GM20000 (cell line): ENCODE measurements at regions not wholly inside any gene's neighbourhood (a gene's known extent, or its start where the extent isn't known, plus 50 kb on each side); places are given as distances from the start of the nearest gene placed in this dataset.

Experiments
- DNase-seq: peaks from one replicate; pipeline ENCODE4 v3.0.0; 2012; ENCODE audit warnings: low spot score
- TF ChIP-seq, protein P1 (sequence below): IDR thresholded peaks from 2 replicates; pipeline ENCODE4 v1.5.1; 2012; ENCODE audit warnings: mild to moderate bottlenecking, control low read depth; ENCODE audit errors: extremely low read depth, missing control alignments

DNA sequence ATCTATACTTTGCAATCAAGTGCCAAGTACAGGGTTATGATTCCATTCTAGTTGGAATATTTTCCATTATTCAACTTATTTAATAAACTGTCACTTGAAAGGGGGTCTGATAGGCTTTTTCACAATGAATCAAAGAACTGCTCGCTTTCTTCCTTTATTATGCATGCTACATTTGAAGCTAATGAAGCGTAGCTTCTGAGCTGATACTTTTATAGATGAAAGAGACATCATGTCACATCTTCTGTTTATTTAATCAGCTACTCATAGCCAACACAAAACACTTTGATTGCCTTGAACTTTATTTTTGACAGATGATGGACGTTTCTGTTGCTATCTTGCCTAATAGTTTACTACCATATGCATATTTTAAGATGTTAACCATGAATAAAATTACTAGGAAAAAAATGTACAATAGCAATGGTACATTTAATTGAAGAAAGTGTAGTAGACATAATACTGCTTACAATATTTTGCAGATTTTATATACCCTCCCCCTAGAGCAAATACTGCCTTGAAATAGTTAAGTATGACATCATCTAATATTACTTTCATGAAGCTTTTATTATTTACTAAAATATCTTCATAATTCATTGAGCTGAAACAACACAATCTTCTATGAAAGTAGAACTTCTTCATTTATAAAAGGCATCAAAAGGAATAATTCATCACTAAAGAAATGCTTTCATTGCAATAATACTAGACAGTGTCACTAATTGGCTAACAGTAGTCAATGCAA lies 529.3 kb upstream of the TYRP1 start:
- TF ChIP-seq, protein P1, sequence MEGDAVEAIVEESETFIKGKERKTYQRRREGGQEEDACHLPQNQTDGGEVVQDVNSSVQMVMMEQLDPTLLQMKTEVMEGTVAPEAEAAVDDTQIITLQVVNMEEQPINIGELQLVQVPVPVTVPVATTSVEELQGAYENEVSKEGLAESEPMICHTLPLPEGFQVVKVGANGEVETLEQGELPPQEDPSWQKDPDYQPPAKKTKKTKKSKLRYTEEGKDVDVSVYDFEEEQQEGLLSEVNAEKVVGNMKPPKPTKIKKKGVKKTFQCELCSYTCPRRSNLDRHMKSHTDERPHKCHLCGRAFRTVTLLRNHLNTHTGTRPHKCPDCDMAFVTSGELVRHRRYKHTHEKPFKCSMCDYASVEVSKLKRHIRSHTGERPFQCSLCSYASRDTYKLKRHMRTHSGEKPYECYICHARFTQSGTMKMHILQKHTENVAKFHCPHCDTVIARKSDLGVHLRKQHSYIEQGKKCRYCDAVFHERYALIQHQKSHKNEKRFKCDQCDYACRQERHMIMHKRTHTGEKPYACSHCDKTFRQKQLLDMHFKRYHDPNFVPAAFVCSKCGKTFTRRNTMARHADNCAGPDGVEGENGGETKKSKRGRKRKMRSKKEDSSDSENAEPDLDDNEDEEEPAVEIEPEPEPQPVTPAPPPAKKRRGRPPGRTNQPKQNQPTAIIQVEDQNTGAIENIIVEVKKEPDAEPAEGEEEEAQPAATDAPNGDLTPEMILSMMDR, result no peak
- no peak for DNase-seq

DNA sequence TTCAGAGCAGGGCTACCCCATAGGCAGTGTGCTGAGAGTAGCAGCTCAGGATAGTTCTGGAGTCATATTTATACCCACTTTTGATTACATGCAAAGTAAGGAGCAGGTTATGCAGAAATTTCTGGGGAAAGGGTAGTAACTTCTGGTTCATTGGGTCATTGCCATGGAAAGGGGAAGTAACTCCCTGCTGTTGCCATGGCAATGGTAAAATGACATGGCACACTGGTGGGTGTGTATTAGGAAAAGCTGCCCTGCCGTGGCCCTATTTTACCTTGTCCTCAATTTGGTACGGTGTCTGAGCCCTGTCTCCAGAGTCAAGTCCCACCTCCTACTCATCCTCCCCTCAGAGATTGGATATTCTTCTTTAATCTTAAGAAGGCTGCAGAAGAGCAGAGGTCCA lies 526.7 kb upstream of the TYRP1 start:
- no peak for DNase-seq
- TF ChIP-seq, protein P1, result no peak

DNA sequence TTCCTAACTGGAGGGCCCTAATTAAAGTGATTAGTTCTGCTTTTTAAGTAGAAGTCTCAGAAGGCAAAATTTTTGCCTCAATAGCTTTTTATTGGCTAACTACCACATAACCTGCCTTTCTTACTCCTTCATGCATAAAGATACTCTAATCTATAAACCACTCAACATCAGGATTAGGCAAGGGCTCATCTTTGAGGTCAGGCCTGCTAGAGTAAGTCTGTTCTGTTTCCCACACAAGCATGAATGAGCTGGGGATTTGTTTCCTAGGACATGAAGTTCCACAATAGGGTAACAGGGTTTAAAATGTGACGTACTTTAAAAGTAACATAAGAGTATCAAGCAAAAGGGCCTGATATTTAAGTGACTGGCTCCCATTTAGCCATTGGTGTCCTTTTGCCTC lies 522.7 kb upstream of the TYRP1 start:
- TF ChIP-seq, protein P1, result no peak
- DNase-seq, result no peak

DNA sequence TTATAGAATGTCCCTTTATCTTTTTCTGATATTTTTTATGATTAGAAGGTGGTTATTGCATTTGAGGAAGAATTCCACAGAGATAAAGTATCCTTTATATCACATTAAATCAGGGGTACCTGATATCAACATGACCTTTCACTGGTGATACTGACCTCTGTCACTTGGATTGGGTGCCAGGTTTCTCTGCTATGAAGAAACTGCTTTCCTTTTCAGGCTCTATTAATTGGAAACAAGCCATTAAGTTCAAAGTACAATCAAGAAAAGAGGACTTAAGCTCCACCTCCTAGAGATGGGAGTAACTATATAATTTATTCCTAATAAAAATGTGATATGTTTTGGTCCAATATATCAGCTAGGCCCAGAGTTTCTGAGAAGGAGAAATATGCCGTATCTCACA lies 514.6 kb upstream of the TYRP1 start:
- TF ChIP-seq, protein P1, result no peak
- DNase-seq, result no peak

DNA sequence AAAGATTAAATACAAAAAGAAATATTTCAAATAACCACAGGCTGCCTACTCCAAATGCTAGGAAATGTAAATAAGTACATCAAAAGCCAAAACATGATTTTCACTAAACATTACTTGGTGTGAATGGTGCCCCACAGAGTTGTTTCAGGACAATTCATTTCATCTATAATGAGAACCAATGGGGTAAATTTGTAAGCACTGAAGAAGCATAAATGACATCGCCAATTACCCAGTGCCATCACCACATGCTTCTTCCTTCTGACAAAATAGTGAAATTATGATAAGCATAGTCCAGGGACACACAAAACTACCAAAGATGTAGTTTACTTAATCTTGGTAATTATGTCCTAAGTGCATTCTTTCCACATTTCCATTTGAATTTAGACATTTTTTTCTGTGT lies 510.4 kb upstream of the TYRP1 start:
- no peak for DNase-seq
- TF ChIP-seq, protein P1, result no peak

DNA sequence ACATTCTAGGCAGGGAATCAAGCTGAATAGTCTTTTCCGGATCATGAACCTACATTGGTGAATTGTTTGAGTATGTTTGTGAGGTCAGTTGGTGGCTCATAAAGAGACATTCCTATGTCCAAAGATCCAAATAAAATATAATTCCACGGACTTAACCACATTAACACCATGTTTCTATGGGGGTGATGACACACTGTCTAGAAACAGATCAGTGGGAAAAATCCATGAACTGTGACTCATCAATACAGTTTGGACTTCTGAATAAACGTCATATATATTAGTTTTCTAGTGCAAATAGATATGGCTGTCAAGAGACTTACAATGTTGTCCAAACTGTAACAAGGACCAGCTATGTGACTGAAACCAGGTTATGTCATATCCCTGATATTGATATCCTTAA lies 509.9 kb upstream of the TYRP1 start:
- DNase-seq, result no peak
- TF ChIP-seq, protein P1, result no peak

DNA sequence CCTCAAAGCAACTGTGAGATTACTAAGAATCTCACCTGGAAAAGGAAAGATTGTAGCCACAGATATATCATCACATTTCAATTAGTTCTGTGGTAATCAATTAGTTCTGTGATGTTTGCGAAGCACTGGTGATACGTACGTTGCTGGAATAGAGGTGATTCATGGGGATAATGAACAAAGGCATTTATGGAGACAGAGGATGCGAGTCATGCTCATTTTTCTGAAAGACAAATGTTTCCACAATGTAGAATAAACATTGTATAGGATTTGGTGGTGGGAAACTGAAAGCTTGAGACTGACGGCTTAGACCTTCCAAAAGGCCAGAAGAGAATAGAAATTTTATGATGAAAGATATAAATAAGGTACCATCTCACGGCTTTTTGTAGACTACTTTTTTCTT lies 507.3 kb upstream of the TYRP1 start:
- no peak for DNase-seq
- TF ChIP-seq, protein P1, result no peak
